Adrenal gland (tissue), 5 donors: ENCODE measurements at regions not wholly inside any gene's neighbourhood (a gene's known extent, or its start where the extent isn't known, plus 50 kb on each side); places are given as distances from the start of the nearest gene placed in this dataset.

Experiments
- POLR2A ChIP-seq, 2 donors: fragments of 450-650 bp; IDR thresholded peaks; one replicate each; pipeline ENCODE4 v1.6.1; 2017; ENCODE audit warnings: antibody characterized with exemption in 2 of 2, mild to moderate bottlenecking in 2 of 2, moderate library complexity in 1 of 2
- TF ChIP-seq, protein P1 (sequence below), 6 experiments: fragments of 450-650 bp in 4 of 6; fragments of 200-600 bp in 2 of 6; sonication (generic) in 1 of 6; IDR thresholded peaks; 1 replicate in 5 of 6; 2 replicates in 1 of 6; pipeline versions ENCODE4 v1.5.1 to v1.8.0; 2016 to 2021; ENCODE audit warnings: antibody characterized with exemption in 6 of 6, mild to moderate bottlenecking in 2 of 6, moderate library complexity in 1 of 6
- donor health status: DM: no; HTN: no; CAD: no.

DNA sequence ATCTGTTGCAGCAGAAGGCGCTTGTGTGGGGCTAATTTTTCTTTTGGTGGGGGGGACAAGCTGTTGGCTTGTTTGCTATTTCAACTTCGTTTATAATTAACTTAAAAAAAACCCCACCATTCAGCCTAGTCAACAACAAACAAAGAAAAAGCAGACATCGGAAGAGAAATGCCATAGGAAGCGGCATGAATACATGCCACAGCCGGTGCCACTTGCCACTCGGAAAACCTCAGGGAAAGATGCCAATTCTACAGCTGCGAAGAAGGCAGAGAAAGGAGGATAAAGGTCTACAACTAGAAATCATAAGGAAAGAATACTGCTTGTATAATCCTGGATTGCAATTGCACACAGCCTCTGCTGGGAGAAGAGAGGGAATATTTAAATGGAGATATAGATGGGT is 254.4 kb upstream of the PMFBP1 start:
- TF ChIP-seq, protein P1, sequence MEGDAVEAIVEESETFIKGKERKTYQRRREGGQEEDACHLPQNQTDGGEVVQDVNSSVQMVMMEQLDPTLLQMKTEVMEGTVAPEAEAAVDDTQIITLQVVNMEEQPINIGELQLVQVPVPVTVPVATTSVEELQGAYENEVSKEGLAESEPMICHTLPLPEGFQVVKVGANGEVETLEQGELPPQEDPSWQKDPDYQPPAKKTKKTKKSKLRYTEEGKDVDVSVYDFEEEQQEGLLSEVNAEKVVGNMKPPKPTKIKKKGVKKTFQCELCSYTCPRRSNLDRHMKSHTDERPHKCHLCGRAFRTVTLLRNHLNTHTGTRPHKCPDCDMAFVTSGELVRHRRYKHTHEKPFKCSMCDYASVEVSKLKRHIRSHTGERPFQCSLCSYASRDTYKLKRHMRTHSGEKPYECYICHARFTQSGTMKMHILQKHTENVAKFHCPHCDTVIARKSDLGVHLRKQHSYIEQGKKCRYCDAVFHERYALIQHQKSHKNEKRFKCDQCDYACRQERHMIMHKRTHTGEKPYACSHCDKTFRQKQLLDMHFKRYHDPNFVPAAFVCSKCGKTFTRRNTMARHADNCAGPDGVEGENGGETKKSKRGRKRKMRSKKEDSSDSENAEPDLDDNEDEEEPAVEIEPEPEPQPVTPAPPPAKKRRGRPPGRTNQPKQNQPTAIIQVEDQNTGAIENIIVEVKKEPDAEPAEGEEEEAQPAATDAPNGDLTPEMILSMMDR (IDR thresholded peaks at IDR 0.05) = no peak
- no peak for TF ChIP-seq POLR2A (IDR thresholded peaks at IDR 0.05)
